ENCODE measurements at regions not wholly inside any gene's neighbourhood (a gene's known extent, or its start where the extent isn't known, plus 50 kb on each side); places are given as distances from the start of the nearest gene placed in this dataset.

DNA sequence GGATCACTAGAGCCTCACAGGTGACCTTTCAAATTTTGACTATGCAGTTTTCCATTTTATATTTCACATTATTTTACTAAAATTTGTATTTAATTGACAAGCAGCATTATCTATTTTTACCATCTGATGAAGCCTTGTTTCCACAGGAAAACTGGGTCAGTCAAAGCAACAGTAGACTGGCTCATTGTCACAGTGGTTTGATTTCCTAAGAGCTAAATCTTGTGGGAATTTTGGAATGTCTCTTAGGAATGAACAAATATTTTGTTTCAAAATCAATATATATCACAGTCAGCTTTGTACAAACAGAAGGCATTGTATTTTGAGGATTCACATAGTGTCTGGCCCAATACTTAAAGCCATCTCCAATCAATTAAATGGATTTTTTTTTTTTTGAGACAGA is 152.6 kb upstream of the RNPC3 start:
- TF ChIP-seq CTCF (IDR thresholded peaks at IDR 0.05) (no peak), EZH2 (IDR thresholded peaks at IDR 0.05; ENCODE audit: borderline replicate concordance, insufficient read depth, low read depth, low read length, poor library complexity, severe bottlenecking) (no peak)

All from B cell (primary cell).